ENCODE measurements at regions not wholly inside any gene's neighbourhood (a gene's known extent, or its start where the extent isn't known, plus 50 kb on each side); places are given as distances from the start of the nearest gene placed in this dataset.

- ATAC-seq (ENCODE audit: insufficient read depth, low FRiP score) (no peak), DNase-seq (no peak)
- no peak for TF ChIP-seq CTCF (IDR thresholded peaks at IDR 0.05; ENCODE audit: control extremely low read depth, extremely low read depth)
- WGBS, 2 donors: 55 to 79% methylated on average over 1 of the region's 1 CpG
- Histone ChIP-seq H3K27me3 (ENCODE audit: control insufficient read depth in 3 of 3, insufficient read depth in 3 of 3, low read length in 2 of 3) (no peaks in the 10 kb centered on the region), H3K4me3 (no peak overlapping the region), H3K36me3 (ENCODE audit: control insufficient read depth in 4 of 4, insufficient read depth in 4 of 4, low read length in 4 of 4) (no peaks in the 10 kb centered on the region), H3K4me1 (ENCODE audit: control insufficient read depth in 5 of 5, insufficient read depth in 5 of 5, low read length in 5 of 5) (no peaks in the 10 kb centered on the region), H3K27ac (ENCODE audit: low read depth in 1 of 2, low read length in 1 of 2) (no peak overlapping the region), H3K9me3 (ENCODE audit: control insufficient read depth in 4 of 4, insufficient read depth in 3 of 4, low read length in 3 of 4) (no peaks in the 10 kb centered on the region), H3K9ac (ENCODE audit: insufficient read depth in 1 of 2, low read length in 2 of 2) (no peak overlapping the region)
These were observed 550.1 kb upstream of the ZNF462 start for GRCh38 chr9:106312906-106313305.

- TF ChIP-seq CTCF (IDR thresholded peaks at IDR 0.05; ENCODE audit: control extremely low read depth, extremely low read depth): no peak
- no peaks in the 10 kb centered on the region for H3K9me3 ChIP-seq (ENCODE audit: control insufficient read depth in 4 of 4, insufficient read depth in 3 of 4, low read length in 3 of 4)
- no peaks in the 10 kb centered on the region for H3K27me3 ChIP-seq (ENCODE audit: control insufficient read depth in 3 of 3, insufficient read depth in 3 of 3, low read length in 2 of 3)
- no peak overlapping the region for H3K9ac ChIP-seq (ENCODE audit: insufficient read depth in 1 of 2, low read length in 2 of 2)
- H3K36me3 ChIP-seq (ENCODE audit: control insufficient read depth in 4 of 4, insufficient read depth in 4 of 4, low read length in 4 of 4): no peaks in the 10 kb centered on the region
- DNase-seq (no peak), ATAC-seq (ENCODE audit: insufficient read depth, low FRiP score) (no peak)
- 86 to 91% methylated on average over 1 of the region's 1 CpG for WGBS, 2 donors
- H3K27ac ChIP-seq (ENCODE audit: low read depth in 1 of 2, low read length in 1 of 2): no peak overlapping the region
- no peaks in the 10 kb centered on the region for H3K4me1 ChIP-seq (ENCODE audit: control insufficient read depth in 5 of 5, insufficient read depth in 5 of 5, low read length in 5 of 5)
- H3K4me3 ChIP-seq: no peak overlapping the region
These were observed 548.5 kb upstream of the ZNF462 start for GRCh38 chr9:106314476-106314875.

GRCh38 chr9:106321394-106322180 lies 541.4 kb upstream of the ZNF462 start:
- no peak for ATAC-seq (ENCODE audit: insufficient read depth, low FRiP score)
- Histone ChIP-seq H3K27ac (ENCODE audit: low read depth in 1 of 2, low read length in 1 of 2) (no peak overlapping the region), H3K27me3 (ENCODE audit: control insufficient read depth in 3 of 3, insufficient read depth in 3 of 3, low read length in 2 of 3) (no peaks in the 10 kb centered on the region), H3K4me1 (ENCODE audit: control insufficient read depth in 5 of 5, insufficient read depth in 5 of 5, low read length in 5 of 5) (no peaks in the 10 kb centered on the region), H3K9ac (ENCODE audit: insufficient read depth in 1 of 2, low read length in 2 of 2) (no peak overlapping the region), H3K36me3 (ENCODE audit: control insufficient read depth in 4 of 4, insufficient read depth in 4 of 4, low read length in 4 of 4) (no peaks in the 10 kb centered on the region), H3K9me3 (ENCODE audit: control insufficient read depth in 4 of 4, insufficient read depth in 3 of 4, low read length in 3 of 4) (no peaks in the 10 kb centered on the region), H3K4me3 (no peak overlapping the region)
- no peak for DNase-seq
- TF ChIP-seq CTCF (IDR thresholded peaks at IDR 0.05; ENCODE audit: control extremely low read depth, extremely low read depth): no peak
- 64 to 82% methylated on average over 5 of the region's 5 CpGs for WGBS, 2 donors
